Bone marrow (tissue), 2 donors: ENCODE measurements at regions not wholly inside any gene's neighbourhood (a gene's known extent, or its start where the extent isn't known, plus 50 kb on each side); places are given as distances from the start of the nearest gene placed in this dataset.
"Not testable (repeated sequence)": the region's sequence is repeated elsewhere in the genome, so short reads cannot be mapped to it uniquely, and the experiment has no call there.

ENCODE experiments used
- DNase-seq, 2 donors: peaks; one replicate each; lab custom pipeline; 2025; lab: John Stamatoyannopoulos, UW

- no peak for DNase-seq
Observed at GRCh38 chr7:49669692-49670260, 103.7 kb upstream of the VWC2 start.

DNA sequence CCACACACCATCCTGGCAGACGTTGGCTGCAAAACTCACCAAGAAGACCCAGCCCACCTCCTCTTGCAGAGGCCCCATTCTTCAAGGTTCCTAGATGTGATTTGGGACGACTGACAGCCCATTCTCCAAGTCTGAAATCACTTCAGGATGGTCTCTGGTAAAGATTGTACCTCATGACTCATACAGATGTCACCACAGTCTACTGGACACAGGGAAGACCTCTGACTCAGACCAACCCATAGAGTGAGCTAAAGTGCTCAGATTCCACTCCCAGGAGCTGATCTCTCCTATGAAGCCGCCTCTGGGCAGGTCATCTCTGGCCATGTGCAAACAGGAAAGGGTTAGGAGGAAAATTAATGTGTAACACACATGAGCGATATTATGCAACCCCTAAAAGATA is 102.4 kb upstream of the VWC2 start:
- DNase-seq = no peak

- no peak for DNase-seq
Observed at GRCh38 chr7:49692516-49692915, 80.9 kb upstream of the VWC2 start.

- no peak for DNase-seq
Observed at GRCh38 chr7:49695971-49696370, 77.5 kb upstream of the VWC2 start.

- DNase-seq = no peak
Observed at GRCh38 chr7:49700841-49701240, 72.6 kb upstream of the VWC2 start.

GRCh38 chr7:49702099-49702498 is 71.3 kb upstream of the VWC2 start:
- DNase-seq = no peak

DNA sequence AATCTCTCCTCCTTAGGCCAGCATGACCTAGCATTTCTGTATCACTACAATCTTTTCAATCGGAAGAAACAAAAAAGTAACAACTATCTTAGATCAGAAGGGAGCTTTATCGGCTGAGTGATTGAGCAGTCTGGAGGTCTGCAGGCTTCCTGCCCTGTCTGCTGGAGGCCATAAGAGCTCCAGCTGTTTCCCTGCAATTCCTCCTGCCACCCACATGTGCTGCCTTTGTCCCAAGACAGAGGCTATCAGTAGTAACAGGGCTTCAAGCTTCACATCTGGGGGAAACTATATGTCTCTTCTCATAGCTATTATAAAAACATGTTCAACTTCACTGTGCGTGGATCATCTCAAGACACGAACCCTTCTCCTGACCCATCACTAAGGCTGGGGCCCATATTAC is 70.1 kb upstream of the VWC2 start:
- no peak for DNase-seq

GRCh38 chr7:49703881-49704280 is 69.6 kb upstream of the VWC2 start:
- no peak for DNase-seq

- no peak for DNase-seq
Observed at GRCh38 chr7:49706106-49706505, 67.3 kb upstream of the VWC2 start.

DNA sequence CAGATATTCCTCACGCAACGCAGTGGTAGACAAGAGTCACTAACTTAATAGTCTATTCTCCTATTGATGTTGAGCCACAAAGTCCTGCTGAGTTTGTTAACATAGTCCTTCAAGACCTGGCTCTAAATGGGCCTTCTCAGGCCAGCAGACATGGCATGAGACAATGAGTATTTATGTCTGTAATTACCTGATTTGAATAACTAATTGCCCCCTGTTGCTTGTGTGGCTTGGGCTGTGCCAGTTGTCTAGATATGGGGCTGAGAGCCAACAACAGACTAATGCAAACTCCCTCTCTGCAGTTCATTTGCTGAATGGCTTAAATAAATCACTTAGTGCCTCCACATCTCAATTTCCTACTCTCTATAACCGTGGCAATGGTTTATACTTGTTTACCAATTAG is 65.5 kb upstream of the VWC2 start:
- DNase-seq = no peak

- DNase-seq = no peak
Observed at GRCh38 chr7:49708590-49708989, 64.8 kb upstream of the VWC2 start.

DNA sequence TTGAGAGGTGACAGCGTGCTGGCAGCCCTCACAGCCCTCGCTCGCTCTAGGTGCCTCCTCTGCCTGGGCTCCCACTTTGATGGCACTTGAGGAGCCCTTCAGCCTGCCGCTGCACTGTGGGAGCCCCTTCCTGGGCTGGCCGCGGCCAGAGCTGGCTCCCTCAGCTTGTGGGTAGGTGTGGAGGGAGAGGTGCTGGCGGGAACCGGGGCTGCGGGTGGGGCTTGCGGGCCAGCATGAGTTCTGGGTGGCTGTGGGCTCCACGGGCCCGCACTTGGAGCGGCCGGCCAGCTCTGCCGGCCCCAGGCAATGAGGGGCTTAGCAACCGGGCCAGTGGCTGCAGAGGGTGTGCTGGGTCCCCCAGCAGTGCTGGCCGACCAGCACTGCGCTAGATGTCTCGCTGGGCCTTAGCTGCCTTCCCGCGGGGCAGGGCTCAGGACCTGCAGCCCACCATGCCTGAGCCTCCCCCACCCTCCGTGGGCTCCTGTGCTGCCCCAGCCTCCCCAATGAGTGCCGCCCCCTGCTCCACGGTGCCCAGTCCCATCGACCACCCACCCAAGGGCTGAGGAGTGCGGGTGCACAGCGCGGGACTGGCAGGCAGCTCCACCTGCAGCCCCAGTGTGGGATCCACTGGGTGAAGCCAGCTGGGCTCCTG is 62.2 kb upstream of the VWC2 start:
- not testable (repeated sequence) for DNase-seq

DNA sequence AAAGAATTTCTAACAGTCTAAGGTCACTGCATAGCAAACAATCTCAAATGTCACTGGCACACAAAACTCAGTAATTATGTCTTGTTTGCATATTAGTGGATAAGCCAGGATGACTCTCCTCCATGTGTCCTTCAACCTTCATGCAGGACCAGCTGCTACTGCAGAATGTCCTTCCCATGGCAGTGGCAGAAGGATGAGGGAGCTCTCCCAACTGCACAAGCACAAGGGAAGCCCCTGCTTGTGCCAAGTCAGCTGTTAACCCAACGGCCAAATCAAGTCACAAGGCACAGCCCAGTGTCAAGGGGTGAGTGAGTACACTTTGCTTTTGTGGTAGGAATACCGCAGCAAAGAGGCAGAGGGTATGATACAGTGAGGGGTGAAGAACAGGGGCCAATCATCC is 59.3 kb upstream of the VWC2 start:
- DNase-seq = no peak

- no peak for DNase-seq
Observed at GRCh38 chr7:49715486-49715885, 58.0 kb upstream of the VWC2 start.

DNA sequence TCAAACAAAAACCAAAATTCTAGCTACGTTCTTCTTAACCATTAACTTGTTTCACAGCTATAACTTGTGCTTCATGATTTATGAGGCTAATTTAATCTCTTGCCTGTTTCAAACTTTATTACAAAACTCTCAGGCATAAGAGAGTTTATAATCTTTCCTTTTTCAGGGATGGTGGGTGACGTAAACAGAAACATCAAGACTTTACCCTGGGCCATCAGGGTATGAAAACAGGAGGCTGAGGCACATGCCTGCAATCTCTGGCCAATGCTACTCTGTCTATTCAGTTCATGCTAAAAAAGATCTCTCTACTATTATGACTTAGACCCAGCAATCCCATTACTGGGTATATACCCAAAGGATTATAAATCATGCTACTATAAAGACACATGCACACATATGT is 55.9 kb upstream of the VWC2 start:
- DNase-seq = no peak

DNA sequence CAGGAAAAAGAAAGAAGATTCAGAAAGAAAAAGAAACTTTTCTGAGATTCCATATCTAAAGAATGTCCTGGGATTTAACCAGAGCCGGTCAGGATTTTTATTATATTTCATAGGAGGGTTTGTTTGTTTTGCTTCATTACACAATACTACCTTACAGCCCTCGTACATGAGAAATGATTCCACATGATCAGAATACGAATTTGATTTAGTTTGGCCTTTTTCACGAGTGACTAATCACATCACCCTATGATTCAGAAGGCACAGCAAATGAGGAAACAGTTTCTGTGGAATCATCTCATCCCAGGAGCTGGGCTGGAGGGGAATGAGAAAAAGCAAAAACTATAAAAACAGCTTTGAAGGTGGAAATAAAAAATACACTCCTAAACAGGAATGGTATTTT is 54.7 kb upstream of the VWC2 start:
- no peak for DNase-seq

DNA sequence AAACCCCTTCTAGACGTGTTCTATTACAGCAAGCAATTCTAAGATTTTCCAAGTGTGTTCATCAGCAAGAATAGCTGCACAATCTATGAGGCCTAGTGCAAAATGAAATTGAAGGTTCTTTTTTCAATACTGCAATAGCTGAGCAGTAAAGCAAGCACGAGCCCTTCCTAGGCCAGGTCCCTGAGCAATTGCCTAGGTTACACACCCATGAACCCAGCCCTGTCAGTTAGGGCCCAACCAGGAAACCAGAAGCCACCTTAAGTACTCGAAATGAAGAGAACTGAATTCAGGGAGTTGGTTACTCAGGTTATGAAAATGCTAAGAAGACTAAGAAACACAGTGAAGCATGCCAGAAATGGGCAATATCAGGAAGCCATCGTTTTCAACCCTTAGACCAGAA is 52.0 kb upstream of the VWC2 start:
- no peak for DNase-seq
